ENCODE measurements at regions not wholly inside any gene's neighbourhood (a gene's known extent, or its start where the extent isn't known, plus 50 kb on each side); places are given as distances from the start of the nearest gene placed in this dataset.
"Not testable (repeated sequence)": the region's sequence is repeated elsewhere in the genome, so short reads cannot be mapped to it uniquely, and the experiment has no call there.

DNA sequence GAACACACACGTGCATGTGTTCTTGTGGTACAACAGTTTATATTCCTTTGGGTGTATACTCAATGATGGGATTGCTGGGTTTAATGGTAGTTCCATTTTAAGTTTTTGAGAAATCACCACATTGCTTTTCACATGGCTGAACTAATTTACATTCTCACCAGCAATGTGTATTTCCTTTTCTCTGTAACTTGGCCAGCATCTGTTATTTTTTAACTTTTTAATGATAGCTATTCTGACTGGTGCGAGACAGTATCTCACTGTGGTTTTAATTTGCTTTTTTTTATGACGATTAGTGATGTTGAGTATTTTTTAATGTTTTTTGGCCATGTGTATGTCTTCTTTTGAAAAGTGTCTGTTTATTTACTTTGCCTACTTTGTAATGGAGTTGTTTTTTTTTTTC is 256.6 kb downstream of the ZWINT start:
- no peak for DNase-seq (ENCODE audit: low read depth)

DNA sequence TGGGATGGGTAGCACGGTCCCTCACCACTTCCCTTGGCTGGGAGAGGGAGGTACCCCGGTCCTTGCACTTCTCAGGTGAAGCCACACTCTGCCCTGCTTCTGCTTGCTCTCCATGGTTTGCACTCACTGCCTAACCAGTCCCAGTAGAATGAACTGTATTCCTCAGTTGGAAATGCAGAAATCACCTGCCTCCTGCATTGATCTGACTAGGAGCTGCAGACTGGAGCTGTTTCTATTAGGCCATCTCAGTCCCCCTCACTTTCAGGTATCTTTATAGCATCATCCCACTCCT is 264.9 kb downstream of the ZWINT start:
- DNase-seq (ENCODE audit: low read depth): no peak

DNA sequence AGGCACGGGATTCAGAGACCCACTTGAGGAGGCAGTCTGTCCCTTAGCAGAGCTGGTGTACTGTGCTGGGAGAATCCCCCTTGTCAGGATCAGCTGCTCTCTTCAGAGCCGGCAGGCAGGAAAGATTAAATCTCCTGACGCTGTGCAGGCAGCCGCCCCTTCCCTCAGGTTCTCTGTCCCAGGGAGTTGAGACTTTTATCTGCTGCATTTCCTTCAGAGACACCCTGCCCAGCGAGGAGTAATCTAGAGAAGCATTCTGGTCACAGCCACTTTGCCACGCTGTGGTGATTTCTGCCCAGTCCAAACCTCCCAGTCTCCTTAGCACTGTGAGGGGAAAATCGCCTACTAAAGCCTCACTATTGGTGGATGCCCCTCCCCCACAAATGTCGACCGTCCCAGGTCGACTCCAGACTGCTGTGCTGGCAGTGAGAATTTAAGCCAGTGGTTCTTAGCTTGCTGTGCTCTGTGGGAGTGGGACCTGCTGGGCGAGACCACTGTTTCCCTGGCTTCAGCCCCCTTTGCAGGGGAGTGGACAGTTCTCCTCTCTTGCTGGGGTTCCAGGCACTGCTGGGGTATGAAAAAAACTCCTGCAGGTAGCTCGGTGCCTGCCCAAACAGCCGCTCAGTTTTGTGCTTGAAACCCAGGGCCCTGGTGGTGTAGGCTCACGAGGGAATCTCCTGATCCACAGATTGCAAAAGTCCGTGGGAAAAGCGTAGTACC is 265.4 kb downstream of the ZWINT start:
- no peak for DNase-seq (ENCODE audit: low read depth)

DNA sequence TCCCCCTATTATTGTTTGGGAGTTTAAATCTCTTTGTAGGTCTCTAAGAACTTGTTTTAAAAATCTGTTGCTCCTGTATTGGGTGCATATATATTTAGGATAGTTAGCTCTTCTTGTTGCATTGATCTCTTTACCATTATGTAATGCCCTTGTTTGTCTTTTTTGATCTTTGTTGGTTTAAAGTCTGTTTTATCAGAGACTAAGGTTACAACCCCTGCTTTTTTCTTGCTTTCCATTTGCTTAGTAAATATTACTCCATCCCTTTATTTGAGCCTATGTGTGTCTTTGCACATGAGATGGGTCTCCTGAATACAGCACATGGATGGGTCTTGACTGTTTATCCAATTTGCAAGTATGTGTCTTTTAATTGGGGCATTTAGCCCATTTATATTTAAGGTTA is 267.4 kb downstream of the ZWINT start:
- DNase-seq (ENCODE audit: low read depth): not testable (repeated sequence)

DNA sequence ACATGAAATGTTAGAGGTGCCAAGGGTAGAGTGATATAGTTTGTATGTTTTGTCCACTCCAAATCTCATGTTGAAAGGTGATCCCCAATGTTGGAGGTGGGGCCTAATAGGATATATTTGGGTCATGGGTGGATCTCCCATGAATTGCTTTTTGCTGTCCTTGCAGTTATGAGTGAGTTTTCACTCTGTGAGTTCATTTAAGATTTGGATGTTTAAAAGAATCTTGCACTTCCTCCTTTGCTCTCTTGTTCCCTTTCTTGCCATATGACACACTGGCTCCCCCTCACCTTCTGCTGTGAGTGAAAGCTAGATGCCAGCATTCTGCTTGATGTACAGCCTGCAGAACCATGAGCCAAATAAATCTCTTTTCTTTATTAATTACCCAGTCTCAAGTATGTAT is 269.2 kb downstream of the ZWINT start:
- DNase-seq (ENCODE audit: low read depth): no peak

DNA sequence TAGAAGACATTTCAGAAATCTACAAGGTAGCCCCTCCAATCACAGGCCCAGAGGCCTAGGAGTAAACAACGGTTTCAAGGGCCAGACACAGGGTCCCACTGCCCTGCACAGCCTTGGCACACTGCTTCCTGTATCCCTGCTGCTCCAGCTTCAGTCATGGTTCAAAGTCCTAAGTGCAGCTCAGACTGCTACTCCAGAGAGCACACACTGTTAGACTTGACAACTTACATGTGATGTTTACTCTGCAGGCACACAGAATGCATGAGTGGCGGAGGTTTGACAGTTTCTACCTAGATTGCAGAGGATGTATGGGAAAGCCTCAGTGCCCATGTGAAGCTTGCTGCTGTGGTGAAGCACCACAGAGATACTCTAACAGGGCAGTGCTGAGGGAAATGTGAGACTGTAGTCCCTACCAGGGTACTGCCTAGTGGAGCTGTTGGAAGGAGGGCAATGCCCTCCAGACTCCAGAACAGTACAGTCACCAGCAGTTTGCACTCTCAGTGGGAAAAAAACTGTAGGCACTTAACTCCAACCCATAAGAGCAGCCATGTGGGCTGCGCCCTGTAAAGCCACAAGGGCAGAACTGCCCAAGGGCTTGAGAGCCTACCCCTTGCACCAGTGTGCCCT is 270.0 kb downstream of the ZWINT start:
- DNase-seq (ENCODE audit: low read depth): no peak

DNA sequence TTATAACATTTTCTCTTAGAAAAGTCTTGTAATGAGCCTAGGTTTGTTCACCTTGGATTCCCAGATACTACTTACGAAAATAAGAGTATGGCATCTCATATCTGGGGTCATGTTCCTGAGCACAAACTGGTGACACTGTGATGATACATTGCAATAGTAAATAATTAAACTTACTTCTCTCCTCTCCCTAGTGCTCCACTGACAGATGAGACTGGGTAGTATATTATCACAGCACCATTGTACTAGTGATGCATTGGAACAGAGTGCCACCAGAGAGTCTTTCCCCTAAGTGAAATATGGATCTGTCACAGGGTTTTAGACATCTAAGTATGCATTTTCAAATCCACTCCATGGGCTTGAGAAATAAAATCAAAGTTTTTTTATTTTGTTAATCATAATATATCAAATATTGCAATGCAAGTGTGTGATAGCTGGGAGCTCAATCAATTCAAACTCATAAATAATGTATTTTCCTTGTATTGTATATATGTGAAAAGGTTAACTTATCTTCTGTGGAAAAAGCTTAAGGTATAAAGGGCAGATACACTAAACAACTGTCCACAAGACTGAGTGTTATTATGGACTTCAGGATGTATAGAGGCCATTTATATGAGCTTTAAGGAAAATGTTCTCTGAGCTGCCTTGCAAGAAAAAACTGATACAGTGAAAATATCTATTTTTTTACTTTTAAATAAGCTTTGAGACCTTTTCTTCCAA is 275.5 kb downstream of the ZWINT start:
- no peak for DNase-seq (ENCODE audit: low read depth)

DNA sequence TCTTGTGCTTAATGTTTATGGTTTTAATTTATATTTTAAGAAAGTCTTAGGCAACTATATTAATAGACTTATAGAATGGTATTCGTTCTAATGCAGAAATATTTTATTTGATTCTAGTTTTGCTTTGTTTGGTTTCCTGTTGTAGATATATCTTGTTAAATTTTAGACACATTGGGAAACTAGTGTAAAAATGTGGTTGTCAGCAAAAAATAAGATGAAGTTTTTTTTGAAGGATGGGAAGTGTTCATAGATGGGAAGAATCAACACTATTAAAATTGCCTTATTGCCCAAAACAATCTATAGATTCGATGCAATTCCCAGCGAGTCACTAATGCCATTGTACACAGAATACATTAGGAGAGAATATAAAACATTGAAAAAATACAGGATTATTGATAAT is 278.9 kb downstream of the ZWINT start:
- no peak for DNase-seq (ENCODE audit: low read depth)

DNA sequence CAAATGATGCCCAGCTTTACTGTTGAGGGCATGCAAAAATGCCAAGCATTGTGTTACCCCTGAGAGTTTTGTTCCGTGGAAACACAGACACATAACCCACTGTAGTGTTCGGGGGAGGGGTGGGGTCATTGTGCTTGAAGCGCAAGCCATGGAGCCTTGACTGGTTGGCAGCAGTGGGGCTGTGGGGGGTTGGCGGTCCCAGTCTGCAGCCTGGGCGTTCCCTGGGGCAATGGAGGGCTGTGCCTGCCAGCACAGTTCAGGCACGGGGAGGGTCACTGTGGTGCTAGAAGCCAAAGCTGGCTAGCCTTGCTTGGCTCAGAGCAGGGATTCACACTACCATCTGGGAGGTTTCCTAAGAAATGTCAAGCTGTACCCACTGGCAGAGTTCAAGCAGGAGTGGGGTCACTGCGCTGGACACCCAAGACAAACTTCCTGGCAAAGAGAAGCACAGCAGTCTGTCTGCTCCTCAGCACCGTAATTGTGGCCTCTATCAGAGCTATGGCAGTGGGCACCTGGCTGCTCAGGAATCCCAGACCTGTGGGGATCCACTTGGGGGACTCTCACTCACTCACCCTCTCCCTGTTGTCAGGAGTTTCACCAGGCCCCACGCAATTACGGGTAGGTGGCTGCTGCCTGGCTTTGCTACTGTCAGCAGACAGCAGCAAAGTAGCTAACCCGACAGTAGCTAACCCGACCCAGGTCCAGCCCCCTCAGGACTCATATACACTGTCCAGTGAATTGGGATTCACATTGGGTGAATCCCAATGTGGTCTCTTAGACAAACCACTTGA is 292.4 kb downstream of the ZWINT start:
- DNase-seq (ENCODE audit: low read depth): no peak

DNA sequence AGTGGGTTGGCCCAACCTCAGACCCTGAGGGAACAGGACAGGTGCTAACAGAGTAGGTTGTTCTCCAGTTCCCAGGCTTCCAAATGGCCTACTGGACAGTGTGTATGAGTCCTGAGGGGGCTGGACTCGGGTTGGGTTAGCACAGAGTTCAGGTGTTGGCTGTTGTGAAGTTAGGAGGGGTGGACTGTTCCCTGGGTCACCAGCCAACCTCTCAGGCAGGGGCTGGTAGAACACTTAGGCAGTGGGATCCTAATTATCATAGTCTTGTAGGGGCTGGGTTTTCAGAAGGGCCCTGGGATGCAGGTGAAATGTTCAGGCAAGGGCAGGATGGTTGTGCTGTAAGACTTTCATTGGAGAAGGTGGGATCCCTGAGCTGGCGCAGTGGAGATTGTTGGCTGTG is 293.0 kb downstream of the ZWINT start:
- DNase-seq (ENCODE audit: low read depth): no peak

DNA sequence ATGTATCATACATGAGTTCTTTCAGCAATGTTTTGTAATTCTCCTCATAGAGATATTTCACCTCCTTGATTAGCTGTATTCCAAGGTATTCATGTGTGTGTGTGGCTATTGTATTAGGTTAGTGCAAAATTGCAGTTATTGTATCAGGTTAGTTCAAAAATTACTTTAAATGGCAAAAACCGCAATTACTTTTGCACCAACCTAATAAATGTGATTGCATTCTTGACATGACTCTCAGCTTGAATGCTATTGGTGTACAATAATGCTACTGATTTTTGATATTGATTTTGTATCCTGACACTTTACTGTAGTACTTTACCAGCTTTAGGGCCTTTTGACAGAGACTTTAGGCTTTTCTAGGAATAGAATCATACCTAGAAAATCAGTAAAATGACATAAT is 297.4 kb downstream of the ZWINT start:
- no peak for DNase-seq (ENCODE audit: low read depth)

DNA sequence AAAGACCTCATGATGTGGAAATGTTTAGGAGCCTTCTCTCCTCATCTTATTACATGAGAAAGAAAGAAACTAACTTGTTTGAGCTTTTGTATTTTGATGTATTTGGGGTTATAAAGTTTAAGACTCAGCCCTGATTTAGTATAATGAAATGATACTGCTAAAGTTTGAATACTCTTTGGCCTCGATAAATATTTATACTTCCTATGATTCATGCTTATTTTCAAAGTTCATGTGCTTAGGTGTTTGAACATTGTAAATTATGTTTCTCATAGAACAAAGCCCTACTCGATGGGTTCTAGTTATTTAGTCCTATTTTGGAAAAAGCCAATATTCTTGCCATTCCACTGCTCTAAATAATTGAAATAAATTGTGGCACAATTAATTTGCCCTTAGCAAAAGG is 303.2 kb downstream of the ZWINT start:
- no peak for DNase-seq (ENCODE audit: low read depth)

DNA sequence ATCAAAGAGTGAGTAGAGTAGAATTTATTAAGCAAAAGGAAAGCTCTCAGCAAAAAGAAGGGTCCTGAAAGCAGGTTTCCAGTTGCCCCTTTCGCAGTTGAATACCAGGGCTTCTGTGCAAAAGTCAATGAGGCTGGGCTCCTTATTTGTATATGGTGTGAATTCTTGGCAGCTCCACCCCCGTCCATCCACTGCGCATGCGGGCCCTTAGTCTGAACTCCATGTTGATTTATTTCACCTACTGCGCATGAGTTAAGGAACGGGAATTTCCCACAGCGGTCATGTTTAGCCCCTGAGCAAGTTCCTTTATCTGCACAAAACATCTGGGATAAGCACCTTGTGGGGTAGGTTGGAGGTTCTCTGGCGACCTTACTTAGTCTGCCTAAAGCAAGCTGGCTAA is 325.6 kb downstream of the ZWINT start:
- DNase-seq (ENCODE audit: low read depth): no peak

DNA sequence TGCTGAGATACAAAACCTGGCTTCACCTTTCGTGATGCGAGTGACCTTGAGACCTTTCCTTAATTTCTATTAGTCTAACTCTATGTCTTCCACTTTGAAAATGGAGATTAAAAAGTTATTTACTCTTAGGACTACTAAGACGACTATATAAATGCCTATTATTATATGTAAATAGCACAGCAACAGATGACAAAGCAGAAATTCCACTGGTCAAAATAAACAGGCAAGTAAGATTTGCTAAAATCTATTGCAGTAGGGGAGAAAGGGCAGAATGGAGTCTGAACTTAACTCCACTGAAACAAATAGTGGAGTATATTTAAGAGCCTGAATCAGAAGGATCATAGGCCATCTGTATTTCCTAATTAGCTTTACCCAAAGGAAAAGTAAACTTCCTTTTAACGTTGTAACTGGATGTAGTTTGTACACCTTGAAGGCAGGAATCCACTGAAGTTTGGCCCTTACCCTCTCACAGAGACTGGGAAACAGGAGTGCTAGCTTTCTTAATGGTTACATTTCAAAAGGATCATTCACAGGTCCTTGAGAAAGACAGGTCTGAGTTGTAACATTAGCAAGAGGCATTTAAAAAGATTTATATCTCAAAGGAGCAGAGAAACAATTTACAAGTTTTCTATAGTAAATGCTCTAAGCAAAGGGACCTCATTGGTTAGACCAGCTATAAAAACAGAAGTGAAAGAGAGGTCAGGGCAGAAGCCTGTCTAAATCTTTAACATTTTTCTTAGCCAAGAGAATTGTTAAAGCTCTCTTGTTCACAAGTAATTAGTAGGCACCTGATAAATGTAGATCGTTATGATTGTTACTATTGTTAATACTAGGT is 332.5 kb downstream of the ZWINT start:
- DNase-seq (ENCODE audit: low read depth): no peak

DNA sequence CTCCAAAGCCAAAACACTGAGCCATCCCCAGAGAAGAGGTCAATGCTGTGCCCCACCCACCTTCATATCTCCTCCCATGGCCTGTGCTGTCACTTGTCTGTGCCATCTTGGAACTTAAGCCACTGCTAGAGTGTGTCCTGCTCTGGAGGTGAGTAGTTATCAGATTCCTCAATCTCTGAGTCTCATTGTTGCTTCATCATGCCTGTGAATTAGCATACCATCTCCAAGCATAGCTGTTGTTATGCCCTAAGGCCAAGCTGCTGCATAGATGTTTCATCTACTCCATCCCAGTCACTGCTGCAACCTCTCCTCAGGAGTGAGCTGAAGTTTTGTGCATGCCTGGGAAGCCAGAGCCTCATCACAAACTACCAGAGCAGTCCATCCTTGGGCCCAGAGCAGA is 349.0 kb downstream of the ZWINT start:
- no peak for DNase-seq (ENCODE audit: low read depth)

DNA sequence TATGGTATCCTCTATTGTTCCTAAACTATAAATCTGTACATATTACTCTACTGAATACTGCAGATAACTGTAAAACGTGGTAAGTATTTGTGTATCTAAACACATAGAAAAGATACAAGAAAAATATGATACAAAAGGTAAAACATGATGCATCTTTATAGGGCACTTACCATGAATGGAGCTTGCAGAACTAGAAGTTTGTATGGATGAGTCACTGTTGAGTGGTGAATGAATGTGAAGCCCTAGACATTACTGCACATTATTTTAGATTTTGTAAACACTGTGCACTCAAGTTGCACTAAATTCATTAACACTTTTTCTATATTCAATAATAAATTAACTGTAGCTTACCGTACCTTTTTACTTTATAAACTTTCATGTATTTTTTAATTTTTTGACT is 357.5 kb downstream of the ZWINT start:
- DNase-seq (ENCODE audit: low read depth): no peak

DNA sequence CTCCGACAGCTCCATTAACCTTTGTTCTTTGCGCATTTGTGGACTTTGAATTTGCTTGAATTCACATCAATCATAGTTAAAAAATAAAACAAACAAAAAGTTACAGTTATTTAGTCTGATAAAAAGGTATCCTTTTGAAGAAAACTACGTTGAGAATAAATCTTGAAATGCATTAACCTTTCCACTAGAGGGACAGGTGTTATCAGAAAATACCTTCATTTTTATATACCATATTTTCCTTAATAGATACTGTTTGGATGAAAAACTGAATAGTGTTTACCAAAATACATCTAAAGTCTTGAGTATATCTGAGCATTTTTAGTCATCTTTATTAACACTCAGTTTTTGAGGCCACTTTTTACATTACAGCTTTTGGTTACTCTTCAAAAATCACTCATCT is 371.9 kb downstream of the ZWINT start:
- no peak for DNase-seq (ENCODE audit: low read depth)

DNA sequence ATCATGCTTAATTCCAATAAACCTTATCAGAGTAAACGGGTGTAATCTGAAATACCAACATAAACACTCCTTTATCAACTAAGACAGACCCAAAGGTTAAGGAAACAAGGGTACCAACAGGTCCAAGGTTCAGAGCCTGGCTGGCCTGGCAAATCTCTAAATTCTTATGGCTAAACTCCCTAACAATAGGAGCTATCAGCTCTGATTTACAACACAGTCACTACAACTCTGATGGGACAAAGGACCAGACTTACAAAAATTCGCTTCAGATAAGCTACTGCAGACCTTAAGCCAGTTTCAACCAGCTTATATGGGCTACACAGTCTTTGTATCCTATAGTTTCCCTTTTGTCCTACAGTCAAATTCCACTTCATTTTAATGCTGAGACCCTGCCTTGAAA is 381.9 kb downstream of the ZWINT start:
- no peak for DNase-seq (ENCODE audit: low read depth)

DNA sequence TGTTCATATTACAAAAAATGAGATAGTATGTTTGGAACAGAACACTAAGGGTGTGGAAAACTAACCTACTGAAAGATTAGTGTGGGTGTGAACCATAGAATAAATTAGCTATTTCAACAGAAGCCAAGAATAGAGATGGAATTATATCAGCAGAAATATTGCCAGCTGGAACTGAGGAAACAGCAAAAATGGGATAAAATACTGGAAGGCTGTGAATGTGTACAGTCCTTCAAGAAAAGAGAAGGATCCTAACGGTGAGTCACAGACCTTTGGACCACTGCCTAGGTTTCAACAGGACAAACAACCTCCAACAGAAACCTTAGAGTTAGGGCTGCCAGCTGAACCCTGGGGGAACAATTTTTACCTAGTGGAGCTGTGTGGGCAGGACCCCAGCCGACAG is 395.0 kb downstream of the ZWINT start:
- DNase-seq (ENCODE audit: low read depth): no peak

DNA sequence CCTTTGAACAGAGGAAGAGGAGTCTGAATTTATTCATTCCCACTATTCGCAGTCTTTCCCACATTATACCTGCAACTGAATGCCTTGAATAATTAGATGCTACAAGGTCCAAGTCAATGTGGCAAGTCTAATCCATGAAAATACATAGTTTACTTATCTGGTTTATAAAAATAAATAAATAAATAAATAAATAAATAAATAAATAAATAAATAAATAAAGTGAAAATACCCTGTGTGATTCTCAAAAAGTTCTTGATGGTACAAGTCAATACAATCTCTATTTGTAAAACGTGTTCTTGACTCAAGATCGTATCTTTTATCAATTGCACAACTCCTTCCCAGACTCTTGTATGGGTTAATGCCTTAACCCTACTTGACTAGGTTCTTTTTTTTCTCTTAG is 417.7 kb downstream of the ZWINT start:
- DNase-seq (ENCODE audit: low read depth): no peak

DNA sequence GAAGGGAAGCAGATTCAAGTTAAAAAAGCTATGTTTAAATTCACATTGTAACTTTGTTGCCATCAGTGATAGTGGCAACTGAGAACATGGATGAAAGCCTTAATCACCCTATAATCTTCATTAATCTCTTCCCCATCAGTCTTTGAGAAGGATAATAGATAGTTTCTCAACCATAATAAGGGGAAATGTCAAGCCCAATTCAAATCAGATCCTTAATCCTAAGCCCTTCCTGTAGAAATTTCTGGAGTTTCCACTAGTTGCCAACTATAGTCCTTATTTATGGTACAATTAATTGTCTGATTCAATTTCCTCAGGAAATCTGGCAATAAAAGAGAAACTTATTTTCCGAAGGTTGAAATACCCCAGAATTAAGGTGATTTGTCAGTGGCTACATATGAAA is 431.8 kb downstream of the ZWINT start:
- no peak for DNase-seq (ENCODE audit: low read depth)
